H1 (cell line): ENCODE measurements at regions not wholly inside any gene's neighbourhood (a gene's known extent, or its start where the extent isn't known, plus 50 kb on each side); places are given as distances from the start of the nearest gene placed in this dataset.

Experiments used
- CTCF ChIA-PET: fragments of 300-600 bp; sonication (Branson Sonifier 250); formaldehyde crosslinking; loops from one replicate; lab custom pipeline; 2021; ENCODE audit not compliant: partially characterized antibody; lab: Charles Lee
- POLR2A ChIA-PET: fragments of 300-600 bp; sonication (Branson Sonifier 250); formaldehyde crosslinking; loops from one replicate; lab custom pipeline; 2021; ENCODE audit warnings: inconsistent platforms; ENCODE audit not compliant: partially characterized antibody; lab: Charles Lee
- DNase-seq, 2 experiments: peaks; one replicate each; pipeline versions ENCODE4 v3.0.0 to v3.0.0-alpha.2; 2010 to 2022; ENCODE audit warnings: low spot score in 2 of 2, low read depth in 1 of 2, mixed read lengths in 1 of 2
- FAIRE-seq: peaks from 2 replicates; lab custom pipeline; 2011; peaks lifted over from hg19 to GRCh38; lab: Jason Lieb, UNC
- H2AFZ ChIP-seq: 2 replicates; pipeline ENCODE4 v1.8.1; 2012; ENCODE audit warnings: low read length, inconsistent platforms
- H2AK5ac ChIP-seq: 2 replicates; pipeline ENCODE4 v1.6.1; 2013; ENCODE audit warnings: low read depth, low read length
- H2BK120ac ChIP-seq: replicated peaks from 2 replicates; pipeline ENCODE3; 2013; ENCODE audit warnings: low read depth, low read length, inconsistent platforms
- H2BK12ac ChIP-seq: 2 replicates; pipeline ENCODE4 v1.6.1; 2013; ENCODE audit warnings: low read depth, low read length
- H2BK15ac ChIP-seq: 2 replicates; pipeline ENCODE4 v1.6.1; 2013; ENCODE audit warnings: low read length
- H2BK20ac ChIP-seq: 2 replicates; pipeline ENCODE4 v1.6.1; 2013; ENCODE audit warnings: low read length
- H2BK5ac ChIP-seq: 2 replicates; pipeline ENCODE4 v1.6.1; 2013; ENCODE audit warnings: low read depth, low read length
- H3K14ac ChIP-seq: 2 replicates; pipeline ENCODE4 v1.6.1; 2013; ENCODE audit warnings: inconsistent platforms; ENCODE audit not compliant: insufficient read length
- H3K18ac ChIP-seq: 2 replicates; pipeline ENCODE4 v1.6.1; 2013; ENCODE audit warnings: low read length; ENCODE audit errors: extremely low read depth
- H3K23ac ChIP-seq: 2 replicates; pipeline ENCODE4 v1.6.1; 2013; ENCODE audit warnings: inconsistent platforms; ENCODE audit not compliant: insufficient read length
- H3K23me2 ChIP-seq: 2 replicates; pipeline ENCODE4 v1.6.1; 2013; ENCODE audit warnings: low read depth, low read length
- H3K27ac ChIP-seq: 2 replicates; pipeline ENCODE4 v1.6.1; 2011; ENCODE audit warnings: low read depth, low read length, inconsistent platforms
- H3K27me3 ChIP-seq, 4 experiments: replicated peaks in 1 of 4; 1 replicate in 1 of 4; 2 replicates in 3 of 4; pipeline versions ENCODE4 v1.6.1 to v1.8.1; 2011 to 2013; ENCODE audit warnings: low read length in 3 of 4, mild to moderate bottlenecking in 3 of 4, inconsistent platforms in 2 of 4, mixed read lengths in 2 of 4, moderate library complexity in 1 of 4; ENCODE audit not compliant: control insufficient read depth in 3 of 4, insufficient read depth in 3 of 4; ENCODE audit errors: extremely low read depth in 1 of 4
- H3K36me3 ChIP-seq, 4 experiments: 2 replicates each; pipeline versions ENCODE4 v1.6.1 to v1.8.1; 2011 to 2013; ENCODE audit warnings: mild to moderate bottlenecking in 4 of 4, low read length in 3 of 4, moderate library complexity in 2 of 4, control low read depth in 1 of 4, inconsistent platforms in 1 of 4; ENCODE audit not compliant: insufficient read depth in 4 of 4, control insufficient read depth in 2 of 4
- H3K4ac ChIP-seq: replicated peaks from 2 replicates; pipeline ENCODE3; 2013; ENCODE audit warnings: low read length, low read depth, mixed read lengths, inconsistent platforms; ENCODE audit not compliant: insufficient read length
- H3K4me1 ChIP-seq, 4 experiments: replicated peaks in 1 of 4; 1 replicate in 1 of 4; 2 replicates in 3 of 4; pipeline versions ENCODE4 v1.6.1 to v1.8.1; 2011 to 2013; ENCODE audit warnings: low read length in 3 of 4, inconsistent platforms in 2 of 4, mixed read lengths in 1 of 4; ENCODE audit not compliant: insufficient read depth in 4 of 4, control insufficient read depth in 3 of 4
- H3K4me2 ChIP-seq, 2 experiments: 2 replicates each; pipeline versions ENCODE4 v1.6.1 to v1.8.1; 2011 to 2013; ENCODE audit warnings: low read depth in 2 of 2, low read length in 2 of 2, control low read depth in 1 of 2, inconsistent platforms in 1 of 2, mild to moderate bottlenecking in 1 of 2; ENCODE audit not compliant: insufficient read depth in 1 of 2
- H3K4me3 ChIP-seq, 4 experiments: fragments of 200-600, 300-600 bp in 1 of 4; sonication (generic), shearing (Covaris generic), sonication (Bioruptor Twin) in 1 of 4; 2 replicates each; pipeline versions ENCODE4 v1.5.1 to v1.8.1; 2011 to 2016; ENCODE audit warnings: low read length in 4 of 4, low read depth in 3 of 4, control low read depth in 2 of 4, inconsistent platforms in 2 of 4, mild to moderate bottlenecking in 2 of 4, mixed read lengths in 1 of 4, moderate library complexity in 1 of 4; ENCODE audit not compliant: insufficient read depth in 2 of 4; ENCODE audit errors: extremely low read depth in 1 of 4
- H3K56ac ChIP-seq: replicated peaks from 2 replicates; pipeline ENCODE3; 2013; ENCODE audit warnings: low read depth, mild to moderate bottlenecking, mixed read lengths, low read length, inconsistent platforms; ENCODE audit not compliant: insufficient read length
- H3K79me1 ChIP-seq: 2 replicates; pipeline ENCODE4 v1.6.1; 2013; ENCODE audit warnings: low read depth, low read length, control low read depth
- H3K79me2 ChIP-seq, 2 experiments: 2 replicates each; pipeline versions ENCODE4 v1.6.1 to v1.8.1; 2012 to 2013; ENCODE audit warnings: low read length in 2 of 2, mild to moderate bottlenecking in 2 of 2, inconsistent platforms in 1 of 2; ENCODE audit not compliant: insufficient read depth in 2 of 2, control insufficient read depth in 1 of 2
- H3K9ac ChIP-seq, 4 experiments: replicated peaks in 1 of 4; 1 replicate in 1 of 4; 2 replicates in 3 of 4; pipeline versions ENCODE4 v1.6.1 to v1.8.1; 2011 to 2013; ENCODE audit warnings: low read depth in 3 of 4, low read length in 3 of 4, control low read depth in 2 of 4, mild to moderate bottlenecking in 2 of 4, moderate library complexity in 2 of 4, inconsistent platforms in 1 of 4; ENCODE audit errors: extremely low read depth in 1 of 4
- H3K9me3 ChIP-seq, 2 experiments: 2 replicates each; pipeline versions ENCODE4 v1.6.1 to v1.8.1; 2012 to 2013; ENCODE audit warnings: mild to moderate bottlenecking in 2 of 2, moderate library complexity in 2 of 2, control low read depth in 1 of 2, inconsistent platforms in 1 of 2, low read depth in 1 of 2, low read length in 1 of 2, mixed read lengths in 1 of 2; ENCODE audit not compliant: insufficient read depth in 2 of 2
- H4K20me1 ChIP-seq, 2 experiments: replicated peaks in 1 of 2; 2 replicates each; pipeline versions ENCODE3 to v1.8.1; 2011 to 2013; ENCODE audit warnings: inconsistent platforms in 2 of 2, low read length in 2 of 2, mild to moderate bottlenecking in 1 of 2; ENCODE audit not compliant: insufficient read depth in 2 of 2, control insufficient read depth in 1 of 2
- H4K5ac ChIP-seq: 2 replicates; pipeline ENCODE4 v1.6.1; 2013; ENCODE audit warnings: low read length, low read depth, mixed read lengths, inconsistent platforms; ENCODE audit not compliant: insufficient read length
- H4K8ac ChIP-seq: 2 replicates; pipeline ENCODE4 v1.8.0; 2013; ENCODE audit warnings: mild to moderate bottlenecking, moderate library complexity, low read length, inconsistent platforms; ENCODE audit not compliant: insufficient read depth; ENCODE audit errors: extremely low read depth
- H4K91ac ChIP-seq: replicated peaks from 2 replicates; pipeline ENCODE3; 2013; ENCODE audit warnings: low read length, mixed read lengths, inconsistent platforms; ENCODE audit not compliant: insufficient read length
- BCL11A ChIP-seq, 2 experiments: IDR thresholded peaks; one replicate each; pipeline ENCODE4 v1.6.1; 2011; ENCODE audit warnings: low read depth in 2 of 2, low read length in 2 of 2, mild to moderate bottlenecking in 2 of 2
- CREB1 ChIP-seq: IDR thresholded peaks from 2 replicates; pipeline ENCODE4 v1.6.1; 2012; ENCODE audit warnings: inconsistent platforms
- JUN ChIP-seq: IDR thresholded peaks from 2 replicates; pipeline ENCODE4 v1.6.1; 2011; ENCODE audit warnings: low read depth, mild to moderate bottlenecking, improper control_type of control experiment, low read length
- KDM5A ChIP-seq: fragments of 200-600 bp; IDR thresholded peaks from 2 replicates; pipeline ENCODE4 v1.7.1; 2012; ENCODE audit warnings: mild to moderate bottlenecking, low read length, inconsistent platforms, mixed read lengths
- NRF1 ChIP-seq: IDR thresholded peaks from 2 replicates; pipeline ENCODE4 v1.6.1; 2011; ENCODE audit warnings: mild to moderate bottlenecking, low read depth, low read length, improper control_type of control experiment
- SUZ12 ChIP-seq: fragments of 200-600 bp; sonication (generic); IDR thresholded peaks from 2 replicates; pipeline ENCODE4 v1.6.1; 2012; ENCODE audit warnings: mild to moderate bottlenecking, inconsistent platforms, low read length, moderate library complexity, mixed read lengths
- TAF7 ChIP-seq: optimal IDR thresholded peaks from 2 replicates; pipeline ENCODE3; 2011; ENCODE audit warnings: low read depth, mild to moderate bottlenecking, inconsistent platforms, low read length, moderate library complexity, borderline replicate concordance
- WGBS, 2 experiments: shearing (Covaris generic) in 1 of 2; methylation state at CpG; one replicate each; pipeline versions ENCODE4 v1.1.6 to v1.1.7; 2013 to 2015; ENCODE audit warnings: low lambda C conversion rate in 2 of 2, mixed read lengths in 2 of 2, inconsistent platforms in 1 of 2, low coverage in 1 of 2, missing lambda C conversion rate in 1 of 2; ENCODE audit not compliant: insufficient replicate concordance in 2 of 2, insufficient coverage in 1 of 2, insufficient read length in 1 of 2; ENCODE audit errors: extremely low coverage in 1 of 2, missing lambda C conversion rate in 1 of 2; 5-methylcytosine and 5-hydroxymethylcytosine counted together
- TF ChIP-seq, protein P1 (sequence below): IDR thresholded peaks from 2 replicates; pipeline ENCODE4 v1.6.1; 2011; ENCODE audit warnings: low read depth, mild to moderate bottlenecking, low read length; ENCODE audit not compliant: insufficient read depth
- TF ChIP-seq, protein P2 (sequence below): IDR thresholded peaks from 2 replicates; pipeline ENCODE4 v1.6.1; 2011; ENCODE audit warnings: low read length, improper control_type of control experiment

DNA sequence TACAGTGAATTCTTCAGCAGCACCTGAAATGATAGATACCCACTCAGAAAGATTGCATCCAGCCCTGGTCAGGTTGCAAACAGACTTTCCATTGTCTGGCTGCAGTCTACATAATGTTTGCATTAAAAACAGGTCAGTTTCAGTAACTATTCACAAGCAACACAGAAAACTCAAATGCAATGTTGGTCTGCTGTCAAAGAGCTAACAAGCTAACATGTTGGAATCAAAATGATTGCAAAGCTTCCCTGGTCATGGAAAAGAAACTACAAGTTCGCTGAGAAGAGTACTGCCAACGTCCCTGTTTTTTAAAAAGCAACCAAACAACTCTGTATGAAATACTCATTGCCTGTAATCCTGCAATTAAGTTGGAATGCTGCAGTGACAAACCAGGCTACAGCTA lies 374.7 kb downstream of the ADAMTS20 start:
- Histone ChIP-seq H3K27ac (no peak overlapping the region), H2BK5ac (no peak overlapping the region), H3K79me2 (no peaks in the 10 kb centered on the region), H2BK20ac (no peak overlapping the region), H2AK5ac (no peak overlapping the region), H3K4me2 (no peak overlapping the region), H4K20me1 (no peaks in the 10 kb centered on the region), H3K18ac (no peak overlapping the region), H3K4me1 (no peaks in the 10 kb centered on the region), H4K5ac (no peak overlapping the region), H3K23ac (no peak overlapping the region), H3K9me3 (peaks cover 2 to 5% of the 10 kb centered on the region in 2 experiments; a peak in 2 of 4 replicates), H3K36me3 (no peaks in the 10 kb centered on the region), H3K79me1 (no peaks in the 10 kb centered on the region), H2BK12ac (no peak overlapping the region), H3K56ac (no peak overlapping the region), H3K9ac (no peak overlapping the region), H4K8ac (no peak overlapping the region), H2AFZ (no peak overlapping the region), H3K14ac (no peak overlapping the region), H4K91ac (no peak overlapping the region), H3K23me2 (no peaks in the 10 kb centered on the region), H3K27me3 (no peaks in the 10 kb centered on the region), H3K4me3 (no peak overlapping the region), H2BK120ac (no peak overlapping the region), H3K4ac (no peak overlapping the region), H2BK15ac (no peak overlapping the region)
- 86% methylated on average over 2 of the region's 2 CpGs; no CpG with 5 or more reads in 1 of the 2 experiments for WGBS, 2 experiments
- DNase-seq = no peak
- no peak for FAIRE-seq
- ChIA-PET POLR2A (no interaction called here), CTCF (interaction anchor here (0.6 kb wide), 1 partner anchor 28 kb away, joined by 3 read pairs; no protein-coding TSS in a partner anchor)
- no peak for TF ChIP-seq CREB1
- no peak for TF ChIP-seq NRF1
- TF ChIP-seq KDM5A = no peak
- TF ChIP-seq, protein P1, sequence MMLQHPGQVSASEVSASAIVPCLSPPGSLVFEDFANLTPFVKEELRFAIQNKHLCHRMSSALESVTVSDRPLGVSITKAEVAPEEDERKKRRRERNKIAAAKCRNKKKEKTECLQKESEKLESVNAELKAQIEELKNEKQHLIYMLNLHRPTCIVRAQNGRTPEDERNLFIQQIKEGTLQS = no peak
- TF ChIP-seq BCL11A (IDR thresholded peaks at IDR 0.05; ENCODE audit: low read depth in 2 of 2, low read length in 2 of 2) = no peak
- TF ChIP-seq JUN = no peak
- no peak for TF ChIP-seq SUZ12
- TF ChIP-seq TAF7 = no peak
- TF ChIP-seq, protein P2, sequence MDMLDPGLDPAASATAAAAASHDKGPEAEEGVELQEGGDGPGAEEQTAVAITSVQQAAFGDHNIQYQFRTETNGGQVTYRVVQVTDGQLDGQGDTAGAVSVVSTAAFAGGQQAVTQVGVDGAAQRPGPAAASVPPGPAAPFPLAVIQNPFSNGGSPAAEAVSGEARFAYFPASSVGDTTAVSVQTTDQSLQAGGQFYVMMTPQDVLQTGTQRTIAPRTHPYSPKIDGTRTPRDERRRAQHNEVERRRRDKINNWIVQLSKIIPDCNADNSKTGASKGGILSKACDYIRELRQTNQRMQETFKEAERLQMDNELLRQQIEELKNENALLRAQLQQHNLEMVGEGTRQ = no peak
